Fibroblast of lung (primary cell): ENCODE measurements at regions not wholly inside any gene's neighbourhood (a gene's known extent, or its start where the extent isn't known, plus 50 kb on each side); places are given as distances from the start of the nearest gene placed in this dataset.
A peak's percentile ranks its signal among the peaks of the same experiment; 100 is the strongest.

Source experiments
- DNase-seq, 2 donors: peaks; one replicate each; pipeline versions ENCODE4 v3.0.0 to v3.0.0-alpha.2; 2010; ENCODE audit warnings: low read depth in 2 of 2
- H2AFZ ChIP-seq: 2 replicates; pipeline ENCODE4 v1.5.1; 2012; ENCODE audit warnings: low read length, control low read depth, inconsistent platforms
- H3K27ac ChIP-seq: 2 replicates; pipeline ENCODE4 v1.5.1; 2011; ENCODE audit warnings: low read length, control low read depth; ENCODE audit not compliant: insufficient read depth
- H3K27me3 ChIP-seq: 2 replicates; pipeline ENCODE4 v1.5.1; 2011; ENCODE audit warnings: mild to moderate bottlenecking, low read length; ENCODE audit not compliant: control insufficient read depth, insufficient read depth
- H3K36me3 ChIP-seq: 2 replicates; pipeline ENCODE4 v1.5.1; 2011; ENCODE audit warnings: low read length; ENCODE audit not compliant: control insufficient read depth, insufficient read depth
- H3K4me1 ChIP-seq: 2 replicates; pipeline ENCODE4 v1.5.1; 2011; ENCODE audit warnings: low read length; ENCODE audit not compliant: control insufficient read depth, insufficient read depth; ENCODE audit errors: extremely low read depth
- H3K4me2 ChIP-seq: 2 replicates; pipeline ENCODE4 v1.5.1; 2011; ENCODE audit warnings: low read length, control low read depth; ENCODE audit not compliant: insufficient read depth; ENCODE audit errors: extremely low read depth
- H3K4me3 ChIP-seq, 4 experiments: fragments of 200-600 bp in 1 of 4; sonication (generic) in 1 of 4; replicated peaks in 1 of 4; 2 replicates each; pipeline ENCODE4 v1.5.1; 2011 to 2016; ENCODE audit warnings: low read length in 4 of 4, low read depth in 3 of 4, mild to moderate bottlenecking in 3 of 4, control low read depth in 2 of 4, inconsistent platforms in 1 of 4, mixed read lengths in 1 of 4; ENCODE audit not compliant: insufficient read depth in 1 of 4; ENCODE audit errors: control extremely low read depth in 1 of 4
- H3K79me2 ChIP-seq: 2 replicates; pipeline ENCODE4 v1.5.1; 2012; ENCODE audit warnings: mild to moderate bottlenecking, low read length, inconsistent platforms; ENCODE audit not compliant: control insufficient read depth, insufficient read depth
- H3K9ac ChIP-seq: 2 replicates; pipeline ENCODE4 v1.5.1; 2011; ENCODE audit warnings: mild to moderate bottlenecking, low read length, control low read depth; ENCODE audit not compliant: insufficient read depth
- H3K9me3 ChIP-seq: 2 replicates; pipeline ENCODE4 v1.5.1; 2012; ENCODE audit warnings: low read depth, low read length; ENCODE audit not compliant: control insufficient read depth, insufficient read depth
- H4K20me1 ChIP-seq: 2 replicates; pipeline ENCODE4 v1.5.1; 2011; ENCODE audit warnings: low read length; ENCODE audit not compliant: control insufficient read depth, insufficient read depth; ENCODE audit errors: extremely low read depth
- EZH2 ChIP-seq: IDR thresholded peaks from 2 replicates; pipeline ENCODE4 v1.5.1; 2012; ENCODE audit warnings: low read length, control low read depth, mild to moderate bottlenecking; ENCODE audit errors: missing control alignments
- TF ChIP-seq, protein P1 (sequence below), 2 donors: IDR thresholded peaks in 1 of 2; conservative IDR thresholded peaks in 1 of 2; 1 replicate in 1 of 2; 2 replicates in 1 of 2; pipeline ENCODE4 v1.5.1; 2011 to 2012; ENCODE audit warnings: low read length in 2 of 2, control low read depth in 1 of 2, inconsistent platforms in 1 of 2, low read depth in 1 of 2, mild to moderate bottlenecking in 1 of 2

GRCh38 chr13:28584873-28585381 lies 74.0 kb upstream of the POMP start:
- peak; percentile 39 to 67 for DNase-seq
- Histone ChIP-seq H2AFZ (peak overlapping the region; percentile 50), H3K9me3 (no peaks in the 10 kb centered on the region)

GRCh38 chr13:28583651-28584091 lies 75.3 kb upstream of the POMP start:
- H3K4me2 ChIP-seq = no peak overlapping the region
- no peak overlapping the region for H3K4me3 ChIP-seq
- H3K9ac ChIP-seq = no peak overlapping the region
- H3K9me3 ChIP-seq = no peaks in the 10 kb centered on the region
- TF ChIP-seq EZH2 = no peak
- TF ChIP-seq, protein P1, sequence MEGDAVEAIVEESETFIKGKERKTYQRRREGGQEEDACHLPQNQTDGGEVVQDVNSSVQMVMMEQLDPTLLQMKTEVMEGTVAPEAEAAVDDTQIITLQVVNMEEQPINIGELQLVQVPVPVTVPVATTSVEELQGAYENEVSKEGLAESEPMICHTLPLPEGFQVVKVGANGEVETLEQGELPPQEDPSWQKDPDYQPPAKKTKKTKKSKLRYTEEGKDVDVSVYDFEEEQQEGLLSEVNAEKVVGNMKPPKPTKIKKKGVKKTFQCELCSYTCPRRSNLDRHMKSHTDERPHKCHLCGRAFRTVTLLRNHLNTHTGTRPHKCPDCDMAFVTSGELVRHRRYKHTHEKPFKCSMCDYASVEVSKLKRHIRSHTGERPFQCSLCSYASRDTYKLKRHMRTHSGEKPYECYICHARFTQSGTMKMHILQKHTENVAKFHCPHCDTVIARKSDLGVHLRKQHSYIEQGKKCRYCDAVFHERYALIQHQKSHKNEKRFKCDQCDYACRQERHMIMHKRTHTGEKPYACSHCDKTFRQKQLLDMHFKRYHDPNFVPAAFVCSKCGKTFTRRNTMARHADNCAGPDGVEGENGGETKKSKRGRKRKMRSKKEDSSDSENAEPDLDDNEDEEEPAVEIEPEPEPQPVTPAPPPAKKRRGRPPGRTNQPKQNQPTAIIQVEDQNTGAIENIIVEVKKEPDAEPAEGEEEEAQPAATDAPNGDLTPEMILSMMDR (conservative IDR thresholded peaks at IDR 0.05 in 1 of 2, IDR thresholded peaks at IDR 0.05 in 1 of 2; ENCODE audit: low read depth in 1 of 2, low read length in 2 of 2) = no peak
- H3K4me1 ChIP-seq = peaks cover 6% of the 10 kb centered on the region
- no peak for DNase-seq
- no peaks in the 10 kb centered on the region for H3K27me3 ChIP-seq
- H3K79me2 ChIP-seq = no peaks in the 10 kb centered on the region
- peak overlapping the region; percentile 55 for H2AFZ ChIP-seq
- no peaks in the 10 kb centered on the region for H3K36me3 ChIP-seq
- no peaks in the 10 kb centered on the region for H4K20me1 ChIP-seq
- no peak overlapping the region for H3K27ac ChIP-seq

More at GRCh38 chr13:28584873-28585381, 74.0 kb upstream of the POMP start:
- Histone ChIP-seq H3K9ac (no peak overlapping the region), H3K4me1 (peaks cover 6% of the 10 kb centered on the region), H3K4me2 (peak overlapping the region; percentile 56), H3K4me3 (no peak overlapping the region), H3K27me3 (no peaks in the 10 kb centered on the region), H3K27ac (no peak overlapping the region), H3K36me3 (no peaks in the 10 kb centered on the region), H4K20me1 (no peaks in the 10 kb centered on the region), H3K79me2 (no peaks in the 10 kb centered on the region)
- TF ChIP-seq EZH2 = no peak
- TF ChIP-seq, protein P1 (conservative IDR thresholded peaks at IDR 0.05 in 1 of 2, IDR thresholded peaks at IDR 0.05 in 1 of 2; ENCODE audit: low read depth in 1 of 2, low read length in 2 of 2) = no peak

- H3K79me2 ChIP-seq = no peaks in the 10 kb centered on the region
- no peaks in the 10 kb centered on the region for H3K27me3 ChIP-seq
- H2AFZ ChIP-seq = no peak overlapping the region
- no peak for TF ChIP-seq EZH2
- TF ChIP-seq, protein P1 (conservative IDR thresholded peaks at IDR 0.05 in 1 of 2, IDR thresholded peaks at IDR 0.05 in 1 of 2; ENCODE audit: low read depth in 1 of 2, low read length in 2 of 2) = no peak
- no peak overlapping the region for H3K4me2 ChIP-seq
- no peak overlapping the region for H3K4me3 ChIP-seq
- H3K27ac ChIP-seq = no peak overlapping the region
- no peak overlapping the region for H3K9ac ChIP-seq
- no peaks in the 10 kb centered on the region for H3K9me3 ChIP-seq
- no peaks in the 10 kb centered on the region for H3K36me3 ChIP-seq
- peaks cover 6% of the 10 kb centered on the region for H3K4me1 ChIP-seq
- DNase-seq = no peak
- no peaks in the 10 kb centered on the region for H4K20me1 ChIP-seq
These were observed 76.1 kb upstream of the POMP start for GRCh38 chr13:28582892-28583240.
